Neural cell (in vitro differentiated cells): ENCODE measurements at regions not wholly inside any gene's neighbourhood (a gene's known extent, or its start where the extent isn't known, plus 50 kb on each side); places are given as distances from the start of the nearest gene placed in this dataset.

Experiments used
- H2AFZ ChIP-seq: fragments of 200-600, 300-800 bp; sonication (generic), shearing (Covaris generic); 2 replicates; pipeline ENCODE4 v1.6.0; 2014; ENCODE audit warnings: low read depth, mild to moderate bottlenecking, antibody characterized with exemption, low read length, moderate library complexity
- H3F3A ChIP-seq: fragments of 200-600 bp; shearing (Covaris generic); 2 replicates; pipeline ENCODE4 v1.6.1; 2016; ENCODE audit warnings: mild to moderate bottlenecking, moderate library complexity, mixed read lengths, antibody characterized with exemption, low read length; ENCODE audit not compliant: insufficient read depth, poor library complexity, severe bottlenecking
- H3K27ac ChIP-seq: fragments of 200-600, 300-800 bp; sonication (generic), shearing (Covaris generic); 2 replicates; pipeline ENCODE4 v1.5.1; 2014; ENCODE audit warnings: mild to moderate bottlenecking, low read length, moderate library complexity
- H3K27me3 ChIP-seq: fragments of 300-800, 200-600 bp; sonication (generic), shearing (Covaris generic); 2 replicates; pipeline ENCODE4 v1.6.0; 2014; ENCODE audit warnings: mild to moderate bottlenecking, low read depth, low read length, moderate library complexity; ENCODE audit not compliant: insufficient read depth
- H3K36me3 ChIP-seq: fragments of 300-800, 200-600 bp; sonication (generic), shearing (Covaris generic); 2 replicates; pipeline ENCODE4 v1.5.1; 2014; ENCODE audit warnings: mild to moderate bottlenecking, antibody characterized with exemption, low read length, moderate library complexity; ENCODE audit not compliant: insufficient read depth
- H3K4me2 ChIP-seq: fragments of 300-800, 200-600 bp; sonication (generic), shearing (Covaris generic); 2 replicates; pipeline ENCODE4 v1.6.0; 2014; ENCODE audit warnings: mild to moderate bottlenecking, low read length
- H3K4me3 ChIP-seq: fragments of 300-800, 200-600 bp; sonication (generic), shearing (Covaris generic); 2 replicates; pipeline ENCODE4 v1.5.1; 2014; ENCODE audit warnings: mild to moderate bottlenecking, low read length, moderate library complexity
- H3K79me2 ChIP-seq: fragments of 200-600 bp; shearing (Covaris generic); replicated peaks from 2 replicates; pipeline ENCODE4 v1.6.0; 2014; ENCODE audit warnings: mild to moderate bottlenecking, low read length, moderate library complexity; ENCODE audit not compliant: insufficient read depth
- H3K9ac ChIP-seq: fragments of 300-800, 200-600 bp; sonication (generic), shearing (Covaris generic); 2 replicates; pipeline ENCODE4 v1.6.1; 2016; ENCODE audit warnings: mild to moderate bottlenecking, low read length, mixed read lengths
- H3K9me2 ChIP-seq: fragments of 200-600 bp; shearing (Covaris generic); 2 replicates; pipeline ENCODE4 v1.6.1; 2016; ENCODE audit warnings: mild to moderate bottlenecking, low read length, mixed read lengths; ENCODE audit not compliant: insufficient read depth
- H3K9me3 ChIP-seq: fragments of 200-600, 300-800 bp; sonication (generic), shearing (Covaris generic); 2 replicates; pipeline ENCODE4 v1.6.1; 2016; ENCODE audit warnings: mild to moderate bottlenecking, mixed run types, low read length, moderate library complexity, mixed read lengths
- H4K20me1 ChIP-seq: fragments of 200-600 bp; shearing (Covaris generic); 2 replicates; pipeline ENCODE4 v1.6.1; 2016; ENCODE audit warnings: mild to moderate bottlenecking, mixed run types; ENCODE audit not compliant: insufficient read depth
- EP300 ChIP-seq: fragments of 450-650 bp; conservative IDR thresholded peaks from 2 replicates; pipeline ENCODE4 v1.6.1; 2014; ENCODE audit warnings: antibody characterized with exemption, mild to moderate bottlenecking, moderate library complexity; ENCODE audit not compliant: poor library complexity, severe bottlenecking
- EZH2 ChIP-seq: fragments of 200-600, 300-800 bp; shearing (Covaris generic), sonication (generic); IDR thresholded peaks from 2 replicates; pipeline ENCODE4 v1.6.1; 2014; ENCODE audit warnings: antibody characterized with exemption, low read length, borderline replicate concordance, mild to moderate bottlenecking; ENCODE audit not compliant: insufficient read depth, poor library complexity, severe bottlenecking
- MXI1 ChIP-seq: fragments of 450-650 bp; conservative IDR thresholded peaks from 2 replicates; pipeline ENCODE4 v1.6.1; 2014; ENCODE audit warnings: antibody characterized with exemption, mild to moderate bottlenecking; ENCODE audit not compliant: poor library complexity, severe bottlenecking
- POLR2AphosphoS5 ChIP-seq: IDR thresholded peaks from 2 replicates; pipeline ENCODE4 v1.6.1; 2012
- RAD21 ChIP-seq: fragments of 450-650 bp; conservative IDR thresholded peaks from 2 replicates; pipeline ENCODE4 v1.6.1; 2014; ENCODE audit warnings: antibody characterized with exemption, mild to moderate bottlenecking, moderate library complexity
- SMC3 ChIP-seq: fragments of 450-650 bp; conservative IDR thresholded peaks from 2 replicates; pipeline ENCODE4 v1.6.1; 2014; ENCODE audit warnings: antibody characterized with exemption, mild to moderate bottlenecking, moderate library complexity; ENCODE audit not compliant: poor library complexity
- TAF1 ChIP-seq: IDR thresholded peaks from 2 replicates; pipeline ENCODE4 v1.6.1; 2012; ENCODE audit warnings: low read depth
- TF ChIP-seq, protein P1 (sequence below): IDR thresholded peaks from 2 replicates; pipeline ENCODE4 v1.6.1; 2012; ENCODE audit warnings: borderline replicate concordance
- TF ChIP-seq, protein P2 (sequence below): fragments of 450-650 bp; IDR thresholded peaks from 2 replicates; pipeline ENCODE4 v1.5.1; 2014; ENCODE audit warnings: antibody characterized with exemption, mild to moderate bottlenecking, moderate library complexity; ENCODE audit not compliant: poor library complexity, severe bottlenecking

DNA sequence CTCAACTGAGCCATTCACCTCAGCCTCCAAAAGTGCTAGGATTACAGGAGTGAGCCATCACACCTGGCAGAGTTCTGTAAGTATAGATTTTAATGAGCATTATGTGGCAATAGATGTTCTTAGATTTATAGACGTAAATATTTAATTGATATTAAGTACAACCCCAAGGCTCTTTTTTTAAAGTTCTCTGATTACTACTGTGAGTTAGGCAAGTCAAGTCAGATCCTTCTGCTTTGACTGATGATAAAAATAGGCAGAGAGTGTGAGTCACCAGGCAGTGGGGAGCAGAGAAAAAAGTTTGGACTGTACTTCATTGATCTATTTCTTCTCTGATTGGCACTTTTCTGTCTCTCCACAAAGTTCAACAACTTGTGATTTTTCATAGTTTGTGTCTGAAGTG is 1379.9 kb downstream of the UQCRFS1 start:
- TF ChIP-seq, protein P1, sequence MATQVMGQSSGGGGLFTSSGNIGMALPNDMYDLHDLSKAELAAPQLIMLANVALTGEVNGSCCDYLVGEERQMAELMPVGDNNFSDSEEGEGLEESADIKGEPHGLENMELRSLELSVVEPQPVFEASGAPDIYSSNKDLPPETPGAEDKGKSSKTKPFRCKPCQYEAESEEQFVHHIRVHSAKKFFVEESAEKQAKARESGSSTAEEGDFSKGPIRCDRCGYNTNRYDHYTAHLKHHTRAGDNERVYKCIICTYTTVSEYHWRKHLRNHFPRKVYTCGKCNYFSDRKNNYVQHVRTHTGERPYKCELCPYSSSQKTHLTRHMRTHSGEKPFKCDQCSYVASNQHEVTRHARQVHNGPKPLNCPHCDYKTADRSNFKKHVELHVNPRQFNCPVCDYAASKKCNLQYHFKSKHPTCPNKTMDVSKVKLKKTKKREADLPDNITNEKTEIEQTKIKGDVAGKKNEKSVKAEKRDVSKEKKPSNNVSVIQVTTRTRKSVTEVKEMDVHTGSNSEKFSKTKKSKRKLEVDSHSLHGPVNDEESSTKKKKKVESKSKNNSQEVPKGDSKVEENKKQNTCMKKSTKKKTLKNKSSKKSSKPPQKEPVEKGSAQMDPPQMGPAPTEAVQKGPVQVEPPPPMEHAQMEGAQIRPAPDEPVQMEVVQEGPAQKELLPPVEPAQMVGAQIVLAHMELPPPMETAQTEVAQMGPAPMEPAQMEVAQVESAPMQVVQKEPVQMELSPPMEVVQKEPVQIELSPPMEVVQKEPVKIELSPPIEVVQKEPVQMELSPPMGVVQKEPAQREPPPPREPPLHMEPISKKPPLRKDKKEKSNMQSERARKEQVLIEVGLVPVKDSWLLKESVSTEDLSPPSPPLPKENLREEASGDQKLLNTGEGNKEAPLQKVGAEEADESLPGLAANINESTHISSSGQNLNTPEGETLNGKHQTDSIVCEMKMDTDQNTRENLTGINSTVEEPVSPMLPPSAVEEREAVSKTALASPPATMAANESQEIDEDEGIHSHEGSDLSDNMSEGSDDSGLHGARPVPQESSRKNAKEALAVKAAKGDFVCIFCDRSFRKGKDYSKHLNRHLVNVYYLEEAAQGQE, result no peak
- Histone ChIP-seq H3K9me2 (no peaks in the 10 kb centered on the region), H3K4me2 (no peak overlapping the region), H3K79me2 (no peaks in the 10 kb centered on the region), H3K9ac (no peak overlapping the region), H3K4me3 (no peak overlapping the region), H3K9me3 (no peaks in the 10 kb centered on the region), H2AFZ (no peak overlapping the region), H3K36me3 (no peaks in the 10 kb centered on the region), H3K27ac (no peak overlapping the region), H3F3A (no peaks in the 10 kb centered on the region), H3K27me3 (no peaks in the 10 kb centered on the region), H4K20me1 (no peaks in the 10 kb centered on the region)

DNA sequence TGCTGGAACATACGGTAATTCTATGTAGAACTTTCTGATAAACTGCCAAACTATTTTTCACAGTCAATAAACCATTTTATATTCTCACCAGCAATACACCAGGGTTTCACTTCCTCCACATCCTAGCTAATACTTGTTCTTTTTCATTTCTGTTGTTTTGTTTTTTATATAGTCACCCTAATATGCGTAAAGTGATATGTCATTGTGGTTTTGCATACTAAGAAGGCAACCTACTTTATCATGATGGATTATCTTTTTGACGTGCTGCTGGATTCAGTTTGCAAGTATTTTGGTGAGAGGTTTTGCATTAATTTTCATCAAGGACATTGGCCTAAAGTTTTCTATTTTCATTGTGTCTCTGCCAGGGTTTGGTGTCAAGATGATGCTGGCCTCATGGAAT is 1384.1 kb downstream of the UQCRFS1 start:
- H3F3A ChIP-seq, result no peaks in the 10 kb centered on the region
- no peak overlapping the region for H2AFZ ChIP-seq
- H3K4me3 ChIP-seq, result no peak overlapping the region
- no peak for TF ChIP-seq EP300
- H3K9me3 ChIP-seq, result no peaks in the 10 kb centered on the region
- no peak overlapping the region for H3K4me2 ChIP-seq
- no peak overlapping the region for H3K9ac ChIP-seq
- H3K27me3 ChIP-seq, result no peaks in the 10 kb centered on the region
- H3K9me2 ChIP-seq, result no peaks in the 10 kb centered on the region
- H3K79me2 ChIP-seq, result no peaks in the 10 kb centered on the region
- no peaks in the 10 kb centered on the region for H4K20me1 ChIP-seq
- H3K36me3 ChIP-seq, result no peaks in the 10 kb centered on the region
- H3K27ac ChIP-seq, result no peak overlapping the region

DNA sequence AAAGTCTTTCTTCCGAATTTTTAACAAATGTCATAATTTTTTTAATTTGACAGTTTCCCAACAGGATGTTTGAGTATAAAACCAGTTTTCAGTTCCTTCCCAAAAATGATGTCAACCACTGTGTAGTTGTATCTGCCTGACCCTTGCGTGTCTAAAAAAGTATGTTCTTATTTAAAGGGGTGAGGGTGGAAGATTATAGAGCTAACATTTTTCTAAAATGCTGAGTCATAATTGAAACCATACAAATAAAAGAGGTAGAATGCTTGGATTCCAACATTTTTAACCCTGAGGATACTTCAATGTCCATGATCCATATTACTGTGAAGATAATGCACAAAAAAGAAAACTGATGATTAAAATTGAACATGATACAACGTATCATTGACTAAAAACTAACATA is 1388.8 kb downstream of the UQCRFS1 start:
- H3K4me2 ChIP-seq, result no peak overlapping the region
- H3K9me3 ChIP-seq, result peaks cover 3% of the 10 kb centered on the region
- H3F3A ChIP-seq, result no peaks in the 10 kb centered on the region
- no peak overlapping the region for H3K9ac ChIP-seq
- no peaks in the 10 kb centered on the region for H3K9me2 ChIP-seq
- TF ChIP-seq RAD21 (no peak), POLR2AphosphoS5 (no peak), SMC3 (no peak), TAF1 (no peak), MXI1 (no peak)
- H3K27ac ChIP-seq, result no peak overlapping the region
- no peaks in the 10 kb centered on the region for H3K27me3 ChIP-seq
- no peaks in the 10 kb centered on the region for H4K20me1 ChIP-seq
- no peaks in the 10 kb centered on the region for H3K36me3 ChIP-seq
- H2AFZ ChIP-seq, result no peak overlapping the region
- H3K4me3 ChIP-seq, result no peak overlapping the region
- H3K79me2 ChIP-seq, result no peaks in the 10 kb centered on the region

DNA sequence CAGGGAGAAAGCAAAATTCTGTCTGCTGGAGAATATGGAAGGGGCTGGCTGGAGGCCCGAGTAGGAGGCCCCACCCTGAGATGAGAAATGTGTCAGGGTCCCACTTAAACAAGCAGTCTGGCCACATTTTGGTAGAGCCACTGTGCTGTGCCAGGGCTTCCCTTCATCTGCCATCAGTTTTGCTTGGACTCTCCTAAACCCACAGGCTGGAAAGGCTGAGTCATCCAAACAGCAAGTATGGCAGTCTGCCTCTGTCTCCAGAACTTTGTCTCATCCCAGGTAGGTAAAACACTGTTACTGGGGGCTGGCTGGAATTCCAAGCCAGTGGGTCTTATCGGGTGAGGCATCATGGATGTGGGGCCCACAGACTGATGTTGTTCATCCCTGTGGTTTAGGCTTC is 1390.6 kb downstream of the UQCRFS1 start:
- H4K20me1 ChIP-seq, result no peaks in the 10 kb centered on the region

More for the DNA sequence above, 1390.6 kb downstream of the UQCRFS1 start:
- Histone ChIP-seq H3K4me3 (no peak overlapping the region), H3K79me2 (no peaks in the 10 kb centered on the region), H3K4me2 (no peak overlapping the region), H3F3A (no peaks in the 10 kb centered on the region), H3K36me3 (no peaks in the 10 kb centered on the region), H3K27ac (no peak overlapping the region), H3K9ac (no peak overlapping the region), H2AFZ (no peak overlapping the region), H3K9me2 (no peaks in the 10 kb centered on the region), H3K27me3 (no peaks in the 10 kb centered on the region), H3K9me3 (peaks cover 3% of the 10 kb centered on the region)
- TF ChIP-seq POLR2AphosphoS5 (no peak), SMC3 (no peak), RAD21 (no peak), TAF1 (no peak), EP300 (no peak), MXI1 (no peak), EZH2 (no peak)
- TF ChIP-seq, protein P2, sequence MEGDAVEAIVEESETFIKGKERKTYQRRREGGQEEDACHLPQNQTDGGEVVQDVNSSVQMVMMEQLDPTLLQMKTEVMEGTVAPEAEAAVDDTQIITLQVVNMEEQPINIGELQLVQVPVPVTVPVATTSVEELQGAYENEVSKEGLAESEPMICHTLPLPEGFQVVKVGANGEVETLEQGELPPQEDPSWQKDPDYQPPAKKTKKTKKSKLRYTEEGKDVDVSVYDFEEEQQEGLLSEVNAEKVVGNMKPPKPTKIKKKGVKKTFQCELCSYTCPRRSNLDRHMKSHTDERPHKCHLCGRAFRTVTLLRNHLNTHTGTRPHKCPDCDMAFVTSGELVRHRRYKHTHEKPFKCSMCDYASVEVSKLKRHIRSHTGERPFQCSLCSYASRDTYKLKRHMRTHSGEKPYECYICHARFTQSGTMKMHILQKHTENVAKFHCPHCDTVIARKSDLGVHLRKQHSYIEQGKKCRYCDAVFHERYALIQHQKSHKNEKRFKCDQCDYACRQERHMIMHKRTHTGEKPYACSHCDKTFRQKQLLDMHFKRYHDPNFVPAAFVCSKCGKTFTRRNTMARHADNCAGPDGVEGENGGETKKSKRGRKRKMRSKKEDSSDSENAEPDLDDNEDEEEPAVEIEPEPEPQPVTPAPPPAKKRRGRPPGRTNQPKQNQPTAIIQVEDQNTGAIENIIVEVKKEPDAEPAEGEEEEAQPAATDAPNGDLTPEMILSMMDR, result no peak
- TF ChIP-seq, protein P1, result no peak
